CD14-positive monocyte (primary cell): ENCODE measurements at regions not wholly inside any gene's neighbourhood (a gene's known extent, or its start where the extent isn't known, plus 50 kb on each side); places are given as distances from the start of the nearest gene placed in this dataset.

Experiments used
- DNase-seq, 3 donors: peaks; one replicate each; pipeline ENCODE4 v3.0.0-alpha.2; 2011 to 2022
- H2AFZ ChIP-seq: 2 replicates; pipeline ENCODE4 v1.6.0; 2012; ENCODE audit warnings: mild to moderate bottlenecking, low read depth, low read length, inconsistent platforms; ENCODE audit not compliant: insufficient read depth, poor library complexity, severe bottlenecking
- H3K27ac ChIP-seq, 2 donors: 1 replicate in 1 of 2; 2 replicates in 1 of 2; pipeline ENCODE4 v1.5.1; 2012 to 2013; ENCODE audit warnings: low read length in 2 of 2, control low read depth in 1 of 2, inconsistent platforms in 1 of 2, low read depth in 1 of 2, mild to moderate bottlenecking in 1 of 2
- H3K27me3 ChIP-seq, 2 donors: one replicate each; pipeline versions ENCODE4 v1.6.0 to v1.6.1; 2011 to 2013; ENCODE audit warnings: low read length in 2 of 2; ENCODE audit not compliant: control insufficient read depth in 2 of 2, insufficient read depth in 2 of 2
- H3K36me3 ChIP-seq, 2 donors: replicated peaks in 1 of 2; 1 replicate in 1 of 2; 2 replicates in 1 of 2; pipeline versions ENCODE4 v1.5.1 to v1.6.1; 2012 to 2013; ENCODE audit warnings: low read length in 2 of 2, control low read depth in 1 of 2, inconsistent platforms in 1 of 2, mild to moderate bottlenecking in 1 of 2; ENCODE audit not compliant: insufficient read depth in 2 of 2, control insufficient read depth in 1 of 2
- H3K4me1 ChIP-seq, 2 donors: 1 replicate in 1 of 2; 2 replicates in 1 of 2; pipeline versions ENCODE4 v1.5.1 to v1.6.1; 2012 to 2013; ENCODE audit warnings: low read length in 2 of 2, control low read depth in 1 of 2, inconsistent platforms in 1 of 2, mild to moderate bottlenecking in 1 of 2, moderate library complexity in 1 of 2; ENCODE audit not compliant: insufficient read depth in 2 of 2, control insufficient read depth in 1 of 2
- H3K4me2 ChIP-seq: replicated peaks from 2 replicates; pipeline ENCODE3; 2012; ENCODE audit warnings: low read length, moderate library complexity, mild to moderate bottlenecking; ENCODE audit not compliant: poor library complexity, severe bottlenecking; ENCODE audit errors: extremely low read depth
- H3K4me3 ChIP-seq, 3 experiments: fragments of 200-600 bp in 1 of 3; sonication (generic) in 1 of 3; replicated peaks in 1 of 3; 1 replicate in 2 of 3; 2 replicates in 1 of 3; pipeline ENCODE4 v1.5.1; 2011 to 2013; ENCODE audit warnings: low read length in 3 of 3, mild to moderate bottlenecking in 3 of 3, control low read depth in 2 of 3, low read depth in 2 of 3, inconsistent platforms in 1 of 3, moderate library complexity in 1 of 3
- H3K79me2 ChIP-seq: 2 replicates; pipeline ENCODE4 v1.6.0; 2012; ENCODE audit warnings: mild to moderate bottlenecking, control low read depth, inconsistent platforms, low read length, moderate library complexity; ENCODE audit not compliant: insufficient read depth
- H3K9ac ChIP-seq: 2 replicates; pipeline ENCODE4 v1.6.0; 2017; ENCODE audit warnings: low read length, mild to moderate bottlenecking; ENCODE audit not compliant: insufficient read depth, poor library complexity, severe bottlenecking
- H3K9me3 ChIP-seq, 2 donors: replicated peaks in 1 of 2; 1 replicate in 1 of 2; 2 replicates in 1 of 2; pipeline versions ENCODE4 v1.5.1 to v1.6.1; 2012 to 2013; ENCODE audit warnings: low read length in 2 of 2, control low read depth in 1 of 2; ENCODE audit not compliant: control insufficient read depth in 1 of 2, insufficient read depth in 1 of 2
- H4K20me1 ChIP-seq: 2 replicates; pipeline ENCODE4 v1.6.0; 2012; ENCODE audit warnings: mild to moderate bottlenecking, low read length, control low read depth, moderate library complexity; ENCODE audit not compliant: insufficient read depth
- H3K27ac Mint-ChIP-seq, 7 donors: one replicate each; pipeline ENCODE4 v1.8.0; 2020; ENCODE audit warnings: mild to moderate bottlenecking in 7 of 7, mixed read lengths in 7 of 7, moderate library complexity in 6 of 7, inconsistent platforms in 2 of 7
- H3K27me3 Mint-ChIP-seq, 3 donors: one replicate each; pipeline ENCODE4 v1.8.0; 2021 to 2022; ENCODE audit warnings: low read depth in 3 of 3, mild to moderate bottlenecking in 3 of 3, mixed read lengths in 3 of 3, moderate library complexity in 3 of 3, inconsistent platforms in 1 of 3
- H3K36me3 Mint-ChIP-seq, 2 donors: one replicate each; pipeline ENCODE4 v1.8.0; 2020; ENCODE audit warnings: mixed read lengths in 2 of 2, inconsistent platforms in 1 of 2, mild to moderate bottlenecking in 1 of 2
- H3K4me1 Mint-ChIP-seq: one replicate; pipeline ENCODE4 v1.8.0; 2020; ENCODE audit warnings: mild to moderate bottlenecking, mixed read lengths
- H3K4me3 Mint-ChIP-seq, 2 donors: one replicate each; pipeline ENCODE4 v1.8.0; 2020; ENCODE audit warnings: mild to moderate bottlenecking in 2 of 2, mixed read lengths in 2 of 2, moderate library complexity in 1 of 2
- H3K9me3 Mint-ChIP-seq, 7 donors: one replicate each; pipeline ENCODE4 v1.8.0; 2020 to 2022; ENCODE audit warnings: mixed read lengths in 7 of 7, mild to moderate bottlenecking in 6 of 7, moderate library complexity in 6 of 7, inconsistent platforms in 2 of 7
- CTCF ChIP-seq: fragments of 200-600 bp; IDR thresholded peaks from one replicate; pipeline ENCODE4 v1.8.0; 2022; ENCODE audit warnings: antibody characterized with exemption, mild to moderate bottlenecking
- WGBS: methylation state at CpG from one replicate; pipeline ENCODE4 v1.1.5; 2013; ENCODE audit warnings: missing lambda C conversion rate; ENCODE audit not compliant: insufficient coverage; 5-methylcytosine and 5-hydroxymethylcytosine counted together
- intact Hi-C, 2 donors: fragments of 100-400 bp; cut with micrococcal nuclease; formaldehyde crosslinking; loops; one replicate each; pipeline versions ENCODE4 v1.15.0 to v1.15.1; 2023

- Mint-ChIP-seq H3K27ac (no peak overlapping the region), H3K36me3 (no peaks in the 10 kb centered on the region), H3K4me1 (no peaks in the 10 kb centered on the region), H3K9me3 (peaks cover 0 to 8% (median 4%) of the 10 kb centered on the region in 7 donors), H3K4me3 (no peak overlapping the region), H3K27me3 (peaks cover 0 to 2% (median 1%) of the 10 kb centered on the region in 3 donors)
- no CpG with 5 or more reads among the region's 3 CpGs for WGBS
- Histone ChIP-seq H3K27ac (no peak overlapping the region), H3K9me3 (peaks cover 9 to 15% of the 10 kb centered on the region in 2 donors), H3K4me1 (no peaks in the 10 kb centered on the region), H3K27me3 (no peaks in the 10 kb centered on the region), H3K79me2 (no peaks in the 10 kb centered on the region), H3K4me2 (no peak overlapping the region), H4K20me1 (no peaks in the 10 kb centered on the region), H2AFZ (no peak overlapping the region), H3K9ac (no peak overlapping the region), H3K4me3 (no peak overlapping the region), H3K36me3 (no peaks in the 10 kb centered on the region)
- TF ChIP-seq CTCF, result no peak
- intact Hi-C loops, result no loop called here
- DNase-seq, result no peak
These were observed 186.8 kb upstream of the TMEM229A start for GRCh38 chr7:124219681-124220080.

- Mint-ChIP-seq H3K4me1 (no peaks in the 10 kb centered on the region), H3K4me3 (no peak overlapping the region), H3K27me3 (no peaks in the 10 kb centered on the region), H3K9me3 (peaks cover 0 to 6% (median 1%) of the 10 kb centered on the region in 7 donors), H3K36me3 (no peaks in the 10 kb centered on the region), H3K27ac (no peak overlapping the region)
- Histone ChIP-seq H3K9me3 (no peaks in the 10 kb centered on the region), H3K9ac (no peak overlapping the region), H3K36me3 (no peaks in the 10 kb centered on the region), H4K20me1 (no peaks in the 10 kb centered on the region), H3K27me3 (no peaks in the 10 kb centered on the region), H3K4me1 (no peaks in the 10 kb centered on the region), H3K4me2 (no peak overlapping the region), H3K4me3 (no peak overlapping the region), H3K27ac (no peak overlapping the region), H2AFZ (no peak overlapping the region), H3K79me2 (no peaks in the 10 kb centered on the region)
- no CpG with 5 or more reads among the region's 2 CpGs for WGBS
- TF ChIP-seq CTCF, result no peak
- intact Hi-C loops, result no loop called here
- no peak for DNase-seq
These were observed 175.8 kb upstream of the TMEM229A start for GRCh38 chr7:124208642-124209041.
